A549 (cell line): ENCODE measurements at regions not wholly inside any gene's neighbourhood (a gene's known extent, or its start where the extent isn't known, plus 50 kb on each side); places are given as distances from the start of the nearest gene placed in this dataset.

Experiments
- BCL3 ChIP-seq: fragments of >200 bp; sonication (Bioruptor Twin); formaldehyde crosslinking; IDR thresholded peaks from 3 replicates; pipeline ENCODE4 v1.6.1; 2016
- CEBPB ChIP-seq, 2 experiments: fragments of >200 bp in 1 of 2; sonication (Bioruptor Twin) in 1 of 2; formaldehyde crosslinking in 1 of 2; IDR thresholded peaks; 2 replicates each; pipeline ENCODE4 v1.6.1; 2012 to 2016
- FOSB ChIP-seq: fragments of 250-450 bp; sonication (Bioruptor Pico); IDR thresholded peaks from 2 replicates; pipeline ENCODE4 v1.5.0; 2020; ENCODE audit warnings: mild to moderate bottlenecking, moderate library complexity
- JUN ChIP-seq, 2 experiments: fragments of >200 bp; sonication (Bioruptor Twin); formaldehyde crosslinking; IDR thresholded peaks; 2 replicates in 1 of 2; 3 replicates in 1 of 2; pipeline ENCODE4 v1.6.1; 2016 to 2017
- MAFK ChIP-seq: fragments of 450-650 bp; IDR thresholded peaks from 2 replicates; pipeline ENCODE4 v1.6.1; 2014; ENCODE audit not compliant: partially characterized antibody
- MAX ChIP-seq: IDR thresholded peaks from 2 replicates; pipeline ENCODE4 v1.6.1; 2012
- MYC ChIP-seq: IDR thresholded peaks from 2 replicates; pipeline ENCODE4 v1.6.1; 2012; ENCODE audit warnings: mild to moderate bottlenecking, inconsistent platforms, low read length, improper control_type of control experiment, borderline replicate concordance
- POLR2A ChIP-seq: IDR thresholded peaks from 2 replicates; pipeline ENCODE4 v1.6.1; 2012; ENCODE audit warnings: mild to moderate bottlenecking, low read length
- RFX5 ChIP-seq: fragments of 450-650 bp; IDR thresholded peaks from 2 replicates; pipeline ENCODE4 v1.7.1; 2014; ENCODE audit warnings: antibody characterized with exemption, mild to moderate bottlenecking, moderate library complexity
- TF ChIP-seq, protein P1 (sequence below): fragments of >200 bp; sonication (Bioruptor Twin); formaldehyde crosslinking; IDR thresholded peaks from 3 replicates; pipeline ENCODE4 v1.5.1; 2016
- TF ChIP-seq, protein P2 (sequence below): fragments of 200-600 bp; sonication (generic); IDR thresholded peaks from 2 replicates; pipeline ENCODE4 v1.6.1; 2016; ENCODE audit warnings: antibody characterized with exemption, mild to moderate bottlenecking, moderate library complexity

DNA sequence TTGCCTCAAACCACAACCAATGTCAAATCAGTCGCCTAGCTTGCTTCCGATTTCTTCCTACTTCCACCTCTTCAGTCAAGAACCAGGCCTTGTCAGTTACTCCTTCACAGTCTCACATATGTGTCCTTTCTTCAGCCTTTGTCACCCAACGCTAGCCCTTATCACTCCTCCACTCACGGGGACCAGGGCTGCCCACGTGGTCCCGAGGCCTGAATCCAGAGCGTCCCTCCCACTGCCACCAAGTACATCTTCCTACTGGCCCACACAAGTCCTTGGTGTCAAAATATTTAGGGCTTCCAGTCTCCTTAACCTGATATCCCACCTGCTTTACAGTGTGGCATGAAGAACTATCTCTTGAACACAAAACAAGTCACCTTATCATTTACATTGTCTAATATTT is 119.1 kb upstream of the SPRED2 start:
- TF ChIP-seq, protein P1, sequence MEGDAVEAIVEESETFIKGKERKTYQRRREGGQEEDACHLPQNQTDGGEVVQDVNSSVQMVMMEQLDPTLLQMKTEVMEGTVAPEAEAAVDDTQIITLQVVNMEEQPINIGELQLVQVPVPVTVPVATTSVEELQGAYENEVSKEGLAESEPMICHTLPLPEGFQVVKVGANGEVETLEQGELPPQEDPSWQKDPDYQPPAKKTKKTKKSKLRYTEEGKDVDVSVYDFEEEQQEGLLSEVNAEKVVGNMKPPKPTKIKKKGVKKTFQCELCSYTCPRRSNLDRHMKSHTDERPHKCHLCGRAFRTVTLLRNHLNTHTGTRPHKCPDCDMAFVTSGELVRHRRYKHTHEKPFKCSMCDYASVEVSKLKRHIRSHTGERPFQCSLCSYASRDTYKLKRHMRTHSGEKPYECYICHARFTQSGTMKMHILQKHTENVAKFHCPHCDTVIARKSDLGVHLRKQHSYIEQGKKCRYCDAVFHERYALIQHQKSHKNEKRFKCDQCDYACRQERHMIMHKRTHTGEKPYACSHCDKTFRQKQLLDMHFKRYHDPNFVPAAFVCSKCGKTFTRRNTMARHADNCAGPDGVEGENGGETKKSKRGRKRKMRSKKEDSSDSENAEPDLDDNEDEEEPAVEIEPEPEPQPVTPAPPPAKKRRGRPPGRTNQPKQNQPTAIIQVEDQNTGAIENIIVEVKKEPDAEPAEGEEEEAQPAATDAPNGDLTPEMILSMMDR: no peak
- TF ChIP-seq MAX (no peak), FOSB (CRISPR knock-in tag) (no peak), POLR2A (no peak), RFX5 (no peak), JUN (IDR thresholded peaks at IDR 0.05) (no peak), MAFK (no peak), MYC (no peak), BCL3 (no peak), CEBPB (IDR thresholded peaks at IDR 0.05) (no peak)
- TF ChIP-seq, protein P2, sequence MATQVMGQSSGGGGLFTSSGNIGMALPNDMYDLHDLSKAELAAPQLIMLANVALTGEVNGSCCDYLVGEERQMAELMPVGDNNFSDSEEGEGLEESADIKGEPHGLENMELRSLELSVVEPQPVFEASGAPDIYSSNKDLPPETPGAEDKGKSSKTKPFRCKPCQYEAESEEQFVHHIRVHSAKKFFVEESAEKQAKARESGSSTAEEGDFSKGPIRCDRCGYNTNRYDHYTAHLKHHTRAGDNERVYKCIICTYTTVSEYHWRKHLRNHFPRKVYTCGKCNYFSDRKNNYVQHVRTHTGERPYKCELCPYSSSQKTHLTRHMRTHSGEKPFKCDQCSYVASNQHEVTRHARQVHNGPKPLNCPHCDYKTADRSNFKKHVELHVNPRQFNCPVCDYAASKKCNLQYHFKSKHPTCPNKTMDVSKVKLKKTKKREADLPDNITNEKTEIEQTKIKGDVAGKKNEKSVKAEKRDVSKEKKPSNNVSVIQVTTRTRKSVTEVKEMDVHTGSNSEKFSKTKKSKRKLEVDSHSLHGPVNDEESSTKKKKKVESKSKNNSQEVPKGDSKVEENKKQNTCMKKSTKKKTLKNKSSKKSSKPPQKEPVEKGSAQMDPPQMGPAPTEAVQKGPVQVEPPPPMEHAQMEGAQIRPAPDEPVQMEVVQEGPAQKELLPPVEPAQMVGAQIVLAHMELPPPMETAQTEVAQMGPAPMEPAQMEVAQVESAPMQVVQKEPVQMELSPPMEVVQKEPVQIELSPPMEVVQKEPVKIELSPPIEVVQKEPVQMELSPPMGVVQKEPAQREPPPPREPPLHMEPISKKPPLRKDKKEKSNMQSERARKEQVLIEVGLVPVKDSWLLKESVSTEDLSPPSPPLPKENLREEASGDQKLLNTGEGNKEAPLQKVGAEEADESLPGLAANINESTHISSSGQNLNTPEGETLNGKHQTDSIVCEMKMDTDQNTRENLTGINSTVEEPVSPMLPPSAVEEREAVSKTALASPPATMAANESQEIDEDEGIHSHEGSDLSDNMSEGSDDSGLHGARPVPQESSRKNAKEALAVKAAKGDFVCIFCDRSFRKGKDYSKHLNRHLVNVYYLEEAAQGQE: no peak
